Tibial nerve (tissue), 4 donors: ENCODE measurements at regions not wholly inside any gene's neighbourhood (a gene's known extent, or its start where the extent isn't known, plus 50 kb on each side); places are given as distances from the start of the nearest gene placed in this dataset.

Experiments
- CTCF ChIP-seq, 5 experiments: fragments of 200-600 bp in 3 of 5; fragments of 450-650 bp in 2 of 5; sonication (generic) in 3 of 5; IDR thresholded peaks; one replicate each; pipeline ENCODE4 v1.5.1; 2016 to 2019; ENCODE audit warnings: antibody characterized with exemption in 5 of 5, mild to moderate bottlenecking in 3 of 5, moderate library complexity in 2 of 5
- EP300 ChIP-seq, 2 donors: sonication (generic); formaldehyde crosslinking; IDR thresholded peaks; one replicate each; pipeline ENCODE4 v1.6.1; 2017; ENCODE audit warnings: antibody characterized with exemption in 2 of 2, mild to moderate bottlenecking in 1 of 2
- POLR2A ChIP-seq, 2 donors: fragments of 450-650 bp; IDR thresholded peaks; one replicate each; pipeline ENCODE4 v1.6.1; 2017; ENCODE audit warnings: antibody characterized with exemption in 2 of 2, mild to moderate bottlenecking in 2 of 2, moderate library complexity in 2 of 2

- TF ChIP-seq CTCF (IDR thresholded peaks at IDR 0.05): no peak
- TF ChIP-seq POLR2A (IDR thresholded peaks at IDR 0.05): no peak
- TF ChIP-seq EP300 (IDR thresholded peaks at IDR 0.05): no peak
These were observed 1801.3 kb upstream of the PCDH10 start for GRCh38 chr4:131347816-131348215.
